Upper lobe of left lung (tissue), 4 donors: ENCODE measurements at regions not wholly inside any gene's neighbourhood (a gene's known extent, or its start where the extent isn't known, plus 50 kb on each side); places are given as distances from the start of the nearest gene placed in this dataset.

Experiments used
- POLR2A ChIP-seq, 4 donors: fragments of 450-650 bp; IDR thresholded peaks; one replicate each; pipeline ENCODE4 v1.5.1; 2016 to 2017; ENCODE audit warnings: antibody characterized with exemption in 4 of 4, mild to moderate bottlenecking in 2 of 4
- POLR2AphosphoS5 ChIP-seq, 2 donors: sonication (generic); formaldehyde crosslinking; IDR thresholded peaks; one replicate each; pipeline ENCODE4 v1.5.1; 2017; ENCODE audit warnings: antibody characterized with exemption in 2 of 2

DNA sequence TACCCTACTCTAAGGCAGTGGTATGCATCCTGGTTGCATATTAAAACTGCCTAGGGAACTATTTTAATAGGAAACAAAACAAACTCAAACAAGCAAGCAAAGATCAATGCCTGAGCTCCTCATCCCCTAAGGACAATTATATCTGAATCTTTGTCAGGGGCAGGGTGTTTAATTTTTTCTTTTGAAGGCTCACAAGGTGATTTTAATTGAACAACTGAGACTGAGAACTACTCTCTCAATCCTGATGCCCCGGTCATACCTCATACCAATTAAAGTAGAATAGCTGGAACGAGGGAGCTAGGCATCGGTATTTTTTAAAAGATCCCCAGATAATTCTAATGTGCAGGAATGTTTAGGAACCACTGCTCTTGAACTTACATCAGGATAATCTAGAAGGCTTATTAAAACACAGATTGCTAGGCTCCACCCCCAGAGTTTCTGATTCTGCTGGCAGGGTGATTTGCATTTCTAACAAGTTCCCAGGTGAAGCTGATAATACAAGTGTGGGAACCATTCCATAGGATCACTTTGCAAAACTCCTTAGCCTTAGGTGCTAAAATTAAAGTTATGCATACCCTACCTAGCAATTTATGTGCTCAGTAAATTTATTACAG is 416.5 kb downstream of the GUCY1A2 start:
- TF ChIP-seq POLR2AphosphoS5 (IDR thresholded peaks at IDR 0.05), result no peak
- TF ChIP-seq POLR2A (IDR thresholded peaks at IDR 0.05), result no peak
